ENCODE measurements at regions not wholly inside any gene's neighbourhood (a gene's known extent, or its start where the extent isn't known, plus 50 kb on each side); places are given as distances from the start of the nearest gene placed in this dataset.
A peak's percentile ranks its signal among the peaks of the same experiment; 100 is the strongest.

DNA sequence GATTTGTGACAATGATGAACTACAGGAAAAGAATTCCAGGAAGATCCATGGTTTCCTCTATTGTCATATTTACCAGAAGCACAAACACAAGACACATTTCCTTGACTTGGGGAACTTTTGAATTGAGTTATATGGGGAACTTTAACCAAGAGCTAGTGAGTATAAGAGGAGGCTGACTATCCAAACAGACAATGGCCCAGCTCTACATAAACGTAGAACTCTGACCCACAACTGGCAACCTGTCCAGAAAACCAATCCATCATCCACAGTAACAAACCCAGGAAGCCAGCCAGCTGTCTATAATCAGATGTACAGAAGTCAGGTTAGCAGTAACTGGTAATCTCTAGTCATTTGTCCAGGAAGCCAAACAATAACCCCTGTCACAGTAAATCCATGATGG is 167.0 kb upstream of the CPEB2 start:
- H3K4me1 ChIP-seq = peaks cover 0 to 10% (median 0%) of the 10 kb centered on the region in 4 donors
- peak; percentile 19 to 42 (median 30) for ATAC-seq
- H3K36me3 ChIP-seq = no peaks in the 10 kb centered on the region
- no peaks in the 10 kb centered on the region for H3K9me3 ChIP-seq
- peak overlapping the region in 1 of 3 donors; percentile 3 for H3K27ac ChIP-seq
- H3K27me3 ChIP-seq = no peaks in the 10 kb centered on the region
- WGBS (ENCODE audit: insufficient coverage, low coverage, low lambda C conversion rate, missing lambda C conversion rate) = 17% methylated on average over 1 of the region's 1 CpG
- no peak overlapping the region for H3K4me3 ChIP-seq
- TF ChIP-seq, protein P1, sequence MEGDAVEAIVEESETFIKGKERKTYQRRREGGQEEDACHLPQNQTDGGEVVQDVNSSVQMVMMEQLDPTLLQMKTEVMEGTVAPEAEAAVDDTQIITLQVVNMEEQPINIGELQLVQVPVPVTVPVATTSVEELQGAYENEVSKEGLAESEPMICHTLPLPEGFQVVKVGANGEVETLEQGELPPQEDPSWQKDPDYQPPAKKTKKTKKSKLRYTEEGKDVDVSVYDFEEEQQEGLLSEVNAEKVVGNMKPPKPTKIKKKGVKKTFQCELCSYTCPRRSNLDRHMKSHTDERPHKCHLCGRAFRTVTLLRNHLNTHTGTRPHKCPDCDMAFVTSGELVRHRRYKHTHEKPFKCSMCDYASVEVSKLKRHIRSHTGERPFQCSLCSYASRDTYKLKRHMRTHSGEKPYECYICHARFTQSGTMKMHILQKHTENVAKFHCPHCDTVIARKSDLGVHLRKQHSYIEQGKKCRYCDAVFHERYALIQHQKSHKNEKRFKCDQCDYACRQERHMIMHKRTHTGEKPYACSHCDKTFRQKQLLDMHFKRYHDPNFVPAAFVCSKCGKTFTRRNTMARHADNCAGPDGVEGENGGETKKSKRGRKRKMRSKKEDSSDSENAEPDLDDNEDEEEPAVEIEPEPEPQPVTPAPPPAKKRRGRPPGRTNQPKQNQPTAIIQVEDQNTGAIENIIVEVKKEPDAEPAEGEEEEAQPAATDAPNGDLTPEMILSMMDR (IDR thresholded peaks at IDR 0.05) = no peak
- TF ChIP-seq POLR2A (IDR thresholded peaks at IDR 0.05) = no peak
- intact Hi-C loops (cut with DNase I) = no loop called here
- DNase-seq = no peak

DNA sequence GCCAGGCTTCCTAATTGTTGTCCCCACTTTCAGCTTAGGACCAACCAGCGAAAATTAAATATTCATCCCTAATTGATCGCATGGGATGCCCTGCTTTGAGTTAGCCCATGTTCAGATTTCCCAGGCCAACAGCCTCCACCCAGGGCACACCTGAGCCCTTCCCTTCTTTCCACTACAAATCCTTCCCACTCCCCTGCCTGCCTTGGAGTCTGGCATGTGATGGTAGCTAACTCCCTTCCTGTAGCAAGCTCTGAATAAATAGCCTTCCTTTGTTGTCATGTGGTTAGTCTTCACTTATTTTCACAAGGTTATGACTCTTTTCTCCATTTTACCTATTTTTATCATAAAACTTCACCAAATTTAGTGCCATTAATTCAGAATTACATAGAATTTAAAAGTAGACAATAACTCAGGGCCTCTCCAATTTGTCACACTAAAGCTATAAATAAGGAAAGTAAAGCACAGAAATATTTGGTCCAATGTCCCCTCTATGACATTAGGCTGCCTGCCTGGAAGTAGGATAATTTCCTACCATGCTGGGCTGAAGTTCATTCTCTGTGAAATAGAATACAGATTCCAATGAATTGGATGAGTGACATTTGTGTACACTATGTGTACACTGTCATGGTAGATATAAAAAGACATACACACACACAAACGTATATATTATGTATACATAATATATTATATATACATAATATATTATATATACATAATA is 166.4 kb upstream of the CPEB2 start:
- WGBS (ENCODE audit: insufficient coverage, low coverage, low lambda C conversion rate, missing lambda C conversion rate) = 27% methylated on average over 1 of the region's 3 CpGs
- H3K36me3 ChIP-seq = no peaks in the 10 kb centered on the region
- ATAC-seq (peak; percentile 10 to 49 (median 19)), DNase-seq (no peak)
- no peak overlapping the region for H3K4me3 ChIP-seq
- intact Hi-C loops (cut with DNase I) = no loop called here
- TF ChIP-seq, protein P1 (IDR thresholded peaks at IDR 0.05) = no peak
- no peak for TF ChIP-seq POLR2A (IDR thresholded peaks at IDR 0.05)
- peak overlapping the region in 1 of 3 donors; percentile 3 for H3K27ac ChIP-seq
- H3K9me3 ChIP-seq = no peaks in the 10 kb centered on the region
- peaks cover 0 to 9% (median 0%) of the 10 kb centered on the region in 4 donors for H3K4me1 ChIP-seq
- no peaks in the 10 kb centered on the region for H3K27me3 ChIP-seq

DNA sequence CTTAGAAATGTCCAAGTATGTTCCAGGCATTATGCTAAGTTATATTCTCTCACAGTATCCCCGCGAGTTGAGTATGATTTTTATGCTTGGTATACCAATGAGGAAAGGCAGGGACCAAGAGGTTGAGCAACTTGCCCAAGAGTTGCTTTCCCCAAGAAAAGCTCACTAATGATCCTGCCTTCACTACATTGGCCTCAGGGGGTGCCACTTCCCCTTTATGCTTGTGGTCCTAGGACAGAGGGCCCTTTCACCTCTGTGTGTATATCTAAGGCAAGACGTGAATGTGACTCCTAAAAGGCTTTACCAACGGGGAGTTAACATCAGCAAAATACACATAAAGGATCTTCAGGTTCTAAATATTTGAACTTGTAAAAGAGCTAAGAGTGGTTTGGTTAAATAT is 164.4 kb upstream of the CPEB2 start:
- Histone ChIP-seq H3K4me3 (no peak overlapping the region), H3K9me3 (no peaks in the 10 kb centered on the region), H3K27me3 (no peaks in the 10 kb centered on the region), H3K27ac (no peak overlapping the region), H3K36me3 (no peaks in the 10 kb centered on the region), H3K4me1 (no peaks in the 10 kb centered on the region)
- no peak for TF ChIP-seq POLR2A (IDR thresholded peaks at IDR 0.05)
- TF ChIP-seq, protein P1 (IDR thresholded peaks at IDR 0.05) = no peak
- intact Hi-C loops (cut with DNase I) = no loop called here
- DNase-seq = no peak
- WGBS (ENCODE audit: insufficient coverage, low coverage, low lambda C conversion rate, missing lambda C conversion rate) = 56% methylated on average over 4 of the region's 4 CpGs
- ATAC-seq = peak; percentile 42 to 51 (median 45)

DNA sequence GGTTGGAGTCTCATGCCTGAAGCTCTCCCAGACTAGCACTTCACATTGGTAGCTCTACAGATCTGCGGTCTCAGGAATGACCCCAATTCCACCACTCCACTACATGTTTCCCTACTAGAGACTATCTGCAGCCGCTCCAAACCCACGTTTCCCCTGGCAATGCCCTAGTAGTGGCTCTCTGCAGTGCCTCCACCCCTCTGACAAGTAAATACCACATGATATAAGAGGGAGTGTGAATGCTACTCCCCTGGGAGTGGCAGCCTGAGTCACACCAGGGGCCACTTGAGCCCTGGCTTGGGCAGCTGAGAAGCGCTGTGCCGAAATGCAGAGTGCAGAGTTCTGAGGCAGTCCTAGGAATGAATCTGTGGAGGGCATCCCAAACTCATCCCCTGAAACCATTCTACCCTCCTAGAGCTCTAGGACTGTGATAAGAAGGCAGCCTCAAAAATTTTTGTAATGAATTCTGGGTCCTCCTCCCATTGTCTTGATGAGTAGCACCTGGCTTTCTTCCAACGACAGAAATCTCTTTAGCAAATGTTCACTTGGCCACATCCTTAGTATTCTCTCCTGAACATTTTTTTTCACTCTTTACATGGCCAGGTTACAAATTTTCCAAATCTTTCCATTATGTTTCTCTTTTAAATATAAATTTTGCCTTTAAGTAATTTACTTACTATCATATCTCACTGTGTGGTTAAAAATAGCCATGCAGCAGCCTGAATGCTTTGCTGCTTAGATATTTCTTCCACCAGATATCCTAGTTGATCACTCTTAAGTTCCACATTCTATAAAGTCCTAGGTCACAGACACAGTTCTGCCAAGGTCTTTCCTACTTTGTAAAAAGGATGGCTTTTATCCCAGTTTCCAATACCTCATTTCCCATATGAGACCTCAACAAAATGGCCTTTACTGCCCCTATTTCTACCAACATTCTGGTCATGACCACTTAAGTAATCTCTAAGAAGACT is 160.2 kb upstream of the CPEB2 start:
- H3K27ac ChIP-seq = no peak overlapping the region
- ATAC-seq (no peak), DNase-seq (no peak)

More for the DNA sequence above, 160.2 kb upstream of the CPEB2 start:
- Histone ChIP-seq H3K9me3 (no peaks in the 10 kb centered on the region), H3K4me1 (no peaks in the 10 kb centered on the region), H3K4me3 (no peak overlapping the region), H3K27me3 (no peaks in the 10 kb centered on the region), H3K36me3 (no peaks in the 10 kb centered on the region)
- TF ChIP-seq, protein P1 (IDR thresholded peaks at IDR 0.05) = no peak
- no peak for TF ChIP-seq POLR2A (IDR thresholded peaks at IDR 0.05)
- intact Hi-C loops (cut with DNase I) = no loop called here
- 75% methylated on average over 6 of the region's 6 CpGs for WGBS (ENCODE audit: insufficient coverage, low coverage, low lambda C conversion rate, missing lambda C conversion rate)
